ENCODE measurements at regions not wholly inside any gene's neighbourhood (a gene's known extent, or its start where the extent isn't known, plus 50 kb on each side); places are given as distances from the start of the nearest gene placed in this dataset.

DNA sequence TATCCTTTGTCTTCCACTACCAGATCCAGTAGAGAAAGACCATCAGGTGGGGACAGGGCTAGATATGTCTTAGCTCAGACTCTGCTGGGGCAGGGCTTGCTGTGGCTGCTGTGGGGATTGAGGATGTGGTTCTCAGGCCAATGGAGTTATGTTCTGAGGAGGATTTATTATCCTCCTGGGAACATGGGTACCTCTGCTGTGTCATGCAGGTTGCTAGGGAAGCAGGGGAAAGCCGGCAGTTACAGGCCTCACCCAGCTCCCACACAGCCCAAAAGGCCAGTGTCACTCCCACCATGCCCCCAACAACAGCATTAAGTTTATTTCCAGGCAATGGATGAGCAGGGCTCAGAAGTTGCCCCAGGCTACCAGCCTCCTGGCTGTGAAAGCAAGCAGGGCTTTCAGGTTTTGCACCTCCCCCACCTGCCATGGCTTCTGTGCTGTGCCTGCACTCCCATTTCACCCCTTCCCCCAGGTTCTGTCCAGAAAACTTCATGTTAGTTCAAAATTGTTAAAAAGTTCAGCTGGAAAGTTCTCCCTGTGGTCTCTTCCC lies 879.9 kb downstream of the ARAP2 start:
- Histone ChIP-seq H3K36me3 (ENCODE audit: insufficient read depth, low read length) (no peaks in the 10 kb centered on the region), H3K9me3 (ENCODE audit: control insufficient read depth in 1 of 2, insufficient read depth in 1 of 2, low read length in 2 of 2) (peaks cover 0 to 11% of the 10 kb centered on the region in 2 experiments), H3K27me3 (ENCODE audit: control insufficient read depth in 1 of 2, insufficient read depth in 2 of 2, low read length in 2 of 2) (no peaks in the 10 kb centered on the region), H3K27ac (ENCODE audit: low read depth in 1 of 2, low read length in 2 of 2) (no peak overlapping the region), H3K4me1 (ENCODE audit: insufficient read depth, low read length) (no peaks in the 10 kb centered on the region), H3K4me3 (ENCODE audit: low read length) (no peak overlapping the region)
- DNase-seq (no peak), ATAC-seq (ENCODE audit: poor library complexity) (no peak)
- Mint-ChIP-seq H3K27me3 (no peaks in the 10 kb centered on the region), H3K36me3 (ENCODE audit: low read depth) (no peaks in the 10 kb centered on the region), H3K4me1 (ENCODE audit: low read depth) (no peaks in the 10 kb centered on the region), H3K9me3 (peaks cover 10% of the 10 kb centered on the region), H3K27ac (no peak overlapping the region), H3K4me3 (no peak overlapping the region)
- TF ChIP-seq, protein P1, sequence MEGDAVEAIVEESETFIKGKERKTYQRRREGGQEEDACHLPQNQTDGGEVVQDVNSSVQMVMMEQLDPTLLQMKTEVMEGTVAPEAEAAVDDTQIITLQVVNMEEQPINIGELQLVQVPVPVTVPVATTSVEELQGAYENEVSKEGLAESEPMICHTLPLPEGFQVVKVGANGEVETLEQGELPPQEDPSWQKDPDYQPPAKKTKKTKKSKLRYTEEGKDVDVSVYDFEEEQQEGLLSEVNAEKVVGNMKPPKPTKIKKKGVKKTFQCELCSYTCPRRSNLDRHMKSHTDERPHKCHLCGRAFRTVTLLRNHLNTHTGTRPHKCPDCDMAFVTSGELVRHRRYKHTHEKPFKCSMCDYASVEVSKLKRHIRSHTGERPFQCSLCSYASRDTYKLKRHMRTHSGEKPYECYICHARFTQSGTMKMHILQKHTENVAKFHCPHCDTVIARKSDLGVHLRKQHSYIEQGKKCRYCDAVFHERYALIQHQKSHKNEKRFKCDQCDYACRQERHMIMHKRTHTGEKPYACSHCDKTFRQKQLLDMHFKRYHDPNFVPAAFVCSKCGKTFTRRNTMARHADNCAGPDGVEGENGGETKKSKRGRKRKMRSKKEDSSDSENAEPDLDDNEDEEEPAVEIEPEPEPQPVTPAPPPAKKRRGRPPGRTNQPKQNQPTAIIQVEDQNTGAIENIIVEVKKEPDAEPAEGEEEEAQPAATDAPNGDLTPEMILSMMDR (IDR thresholded peaks at IDR 0.05): no peak
- ChIA-PET POLR2A (no interaction called here), CTCF (no interaction called here)
- intact Hi-C loops (cut with DNase I, micrococcal nuclease): loop anchor here in 1 of 2 experiments (5.0 kb wide), 1 partner anchor 482 kb away; no protein-coding TSS in a partner anchor

GRCh38 chr4:35365186-35365585 lies 879.1 kb downstream of the ARAP2 start:
- no peak overlapping the region for H3K4me3 Mint-ChIP-seq
- intact Hi-C loops (cut with DNase I, micrococcal nuclease): no loop called here

GRCh38 chr4:35399912-35400311 lies 844.4 kb downstream of the ARAP2 start:
- DNase-seq (no peak), ATAC-seq (ENCODE audit: poor library complexity) (no peak)
- Histone ChIP-seq H3K4me3 (ENCODE audit: low read length) (no peak overlapping the region), H3K4me1 (ENCODE audit: insufficient read depth, low read length) (no peaks in the 10 kb centered on the region), H3K36me3 (ENCODE audit: insufficient read depth, low read length) (no peaks in the 10 kb centered on the region), H3K27ac (ENCODE audit: low read depth in 1 of 2, low read length in 2 of 2) (no peak overlapping the region), H3K27me3 (ENCODE audit: control insufficient read depth in 1 of 2, insufficient read depth in 2 of 2, low read length in 2 of 2) (no peaks in the 10 kb centered on the region), H3K9me3 (ENCODE audit: control insufficient read depth in 1 of 2, insufficient read depth in 1 of 2, low read length in 2 of 2) (peaks cover 0 to 3% of the 10 kb centered on the region in 2 experiments)
- ChIA-PET CTCF (no interaction called here), POLR2A (no interaction called here)
- Mint-ChIP-seq H3K4me3 (no peak overlapping the region), H3K36me3 (ENCODE audit: low read depth) (no peaks in the 10 kb centered on the region), H3K27me3 (no peaks in the 10 kb centered on the region), H3K27ac (no peak overlapping the region), H3K4me1 (ENCODE audit: low read depth) (no peaks in the 10 kb centered on the region), H3K9me3 (peaks cover 3% of the 10 kb centered on the region)
- TF ChIP-seq, protein P1 (IDR thresholded peaks at IDR 0.05): no peak
- intact Hi-C loops (cut with DNase I, micrococcal nuclease): no loop called here

More at GRCh38 chr4:35365186-35365585, 879.1 kb downstream of the ARAP2 start:
- no peaks in the 10 kb centered on the region for H3K4me1 ChIP-seq (ENCODE audit: insufficient read depth, low read length)
- DNase-seq: no peak
- no peaks in the 10 kb centered on the region for H3K27me3 ChIP-seq (ENCODE audit: control insufficient read depth in 1 of 2, insufficient read depth in 2 of 2, low read length in 2 of 2)
- H3K4me1 Mint-ChIP-seq (ENCODE audit: low read depth): no peaks in the 10 kb centered on the region
- H3K9me3 Mint-ChIP-seq: peaks cover 12% of the 10 kb centered on the region
- no peak overlapping the region for H3K27ac Mint-ChIP-seq
- ChIA-PET POLR2A (no interaction called here), CTCF (no interaction called here)
- TF ChIP-seq, protein P1 (IDR thresholded peaks at IDR 0.05): no peak
- peaks cover 0 to 11% of the 10 kb centered on the region in 2 experiments for H3K9me3 ChIP-seq (ENCODE audit: control insufficient read depth in 1 of 2, insufficient read depth in 1 of 2, low read length in 2 of 2)
- H3K36me3 Mint-ChIP-seq (ENCODE audit: low read depth): no peaks in the 10 kb centered on the region
- no peak for ATAC-seq (ENCODE audit: poor library complexity)
- H3K27ac ChIP-seq (ENCODE audit: low read depth in 1 of 2, low read length in 2 of 2): no peak overlapping the region
- no peak overlapping the region for H3K4me3 ChIP-seq (ENCODE audit: low read length)
- H3K36me3 ChIP-seq (ENCODE audit: insufficient read depth, low read length): no peaks in the 10 kb centered on the region
- H3K27me3 Mint-ChIP-seq: no peaks in the 10 kb centered on the region
